NCI-H460 (cell line): ENCODE measurements at regions not wholly inside any gene's neighbourhood (a gene's known extent, or its start where the extent isn't known, plus 50 kb on each side); places are given as distances from the start of the nearest gene placed in this dataset.

Source experiments
- DNase-seq: peaks from one replicate; pipeline ENCODE4 v3.0.0-alpha.2; 2016; ENCODE audit warnings: low read depth; ENCODE audit errors: extremely low read depth

DNA sequence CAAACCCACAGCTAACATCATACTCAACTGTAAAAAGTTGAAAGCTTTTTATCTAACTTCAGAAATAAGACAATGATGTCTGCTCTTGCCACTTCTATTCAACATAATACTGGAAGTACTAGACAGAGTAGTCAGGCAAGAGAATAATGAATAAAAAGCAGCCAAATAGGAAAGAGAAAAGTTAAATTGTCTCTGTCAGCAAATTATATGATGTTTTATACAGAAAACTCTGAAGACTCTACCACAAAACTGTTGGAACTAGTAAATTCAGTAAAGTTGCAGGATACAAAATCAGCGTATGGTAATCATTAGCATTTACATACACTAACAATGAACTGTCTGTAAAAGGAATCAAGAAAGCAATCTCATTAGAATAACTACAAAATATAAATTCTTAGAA, 752.9 kb upstream of the CT83 start:
- no peak for DNase-seq

DNA sequence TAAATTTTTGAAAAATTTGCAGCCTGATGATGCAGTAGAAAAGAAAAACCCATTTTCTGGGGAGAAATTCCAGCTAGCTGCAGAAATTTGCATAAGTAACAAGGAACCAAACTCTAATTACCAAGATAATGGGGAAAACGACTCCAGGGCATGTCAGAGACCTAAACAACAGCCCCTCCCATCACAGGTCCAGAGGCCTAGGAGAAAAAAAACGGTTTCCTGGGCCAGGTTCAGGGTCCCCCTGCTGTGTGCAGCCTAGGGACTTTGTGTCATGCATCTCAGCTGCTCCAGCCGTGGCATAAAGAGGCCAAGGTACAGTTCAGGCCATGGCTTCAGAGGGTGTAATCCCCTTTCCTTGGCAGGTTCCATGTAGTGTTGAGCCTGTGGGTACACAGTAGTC, 733.7 kb upstream of the CT83 start:
- no peak for DNase-seq

DNA sequence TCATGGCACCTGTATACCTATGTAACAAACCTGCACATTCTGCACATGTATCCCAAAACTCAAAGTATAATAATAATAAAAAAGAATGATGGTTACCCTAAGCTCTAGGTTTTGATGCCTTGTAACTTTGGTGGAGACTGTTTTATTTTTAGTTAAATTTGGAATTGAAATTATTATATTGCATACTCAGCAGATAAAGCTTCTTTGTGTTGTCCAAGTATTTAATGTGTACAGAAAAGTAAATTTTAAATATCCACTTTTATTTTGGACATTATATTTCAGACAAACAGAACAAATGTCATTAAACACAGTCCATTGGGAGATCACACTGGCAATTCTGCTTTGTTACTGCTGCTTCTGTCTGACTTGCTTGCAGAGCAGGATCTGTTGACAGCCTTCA, 684.5 kb upstream of the CT83 start:
- DNase-seq: no peak

DNA sequence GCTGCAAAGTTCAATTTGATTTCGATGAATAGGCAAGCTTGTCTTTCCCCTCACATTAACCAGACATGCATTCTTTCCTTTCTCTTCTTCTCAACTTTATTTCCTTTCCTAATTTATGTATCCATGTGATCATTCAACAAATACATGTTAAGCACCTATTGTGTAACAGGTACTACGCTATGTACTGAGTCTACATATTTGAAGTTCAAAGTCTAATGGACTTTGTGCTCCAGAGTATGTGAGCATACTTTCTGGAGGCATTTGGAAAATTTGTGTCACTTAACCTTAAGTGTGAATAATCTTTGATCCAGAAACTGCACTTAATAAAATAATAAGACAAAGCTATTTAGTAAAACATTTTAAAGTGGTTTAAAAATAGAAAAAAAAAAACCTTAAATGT, 675.3 kb upstream of the CT83 start:
- DNase-seq: no peak

DNA sequence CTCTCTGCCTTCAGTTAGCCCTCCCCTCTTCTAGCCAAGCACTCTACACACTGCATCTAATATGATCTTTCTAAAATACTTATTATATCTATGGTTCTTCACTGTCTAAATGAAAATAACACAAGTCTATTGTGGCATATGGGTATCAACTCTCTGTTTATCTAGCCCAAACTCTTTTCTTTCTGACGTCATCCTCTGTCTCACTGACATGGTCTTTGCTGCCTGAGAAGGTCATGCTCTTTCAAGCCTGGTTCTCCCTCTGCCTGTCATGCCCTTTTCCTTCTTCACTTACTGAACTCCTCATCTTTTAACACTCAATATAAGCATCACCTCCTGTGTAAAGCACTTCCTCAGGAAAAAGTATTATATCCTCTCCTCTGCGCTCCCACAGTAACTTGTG, 672.2 kb upstream of the CT83 start:
- DNase-seq: no peak

DNA sequence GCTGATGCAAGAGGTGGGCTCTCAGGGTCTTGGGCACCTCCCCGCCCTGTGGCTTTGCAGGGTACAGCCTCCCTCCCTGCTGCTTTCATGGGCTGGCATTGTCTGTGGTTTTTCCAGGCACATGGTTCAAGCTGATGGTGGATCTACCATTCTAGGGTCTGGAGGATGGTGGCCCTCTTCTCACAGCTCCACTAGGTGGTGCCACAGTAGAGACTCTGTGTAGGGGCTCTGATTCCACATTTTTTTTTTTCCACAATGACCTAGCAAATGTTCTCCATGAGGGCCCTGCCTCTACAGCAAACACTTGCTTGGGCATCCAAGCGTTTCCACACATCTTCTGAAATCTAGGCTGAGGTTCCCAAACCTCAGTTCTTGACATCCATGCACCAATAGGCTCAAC, 657.9 kb upstream of the CT83 start:
- no peak for DNase-seq

DNA sequence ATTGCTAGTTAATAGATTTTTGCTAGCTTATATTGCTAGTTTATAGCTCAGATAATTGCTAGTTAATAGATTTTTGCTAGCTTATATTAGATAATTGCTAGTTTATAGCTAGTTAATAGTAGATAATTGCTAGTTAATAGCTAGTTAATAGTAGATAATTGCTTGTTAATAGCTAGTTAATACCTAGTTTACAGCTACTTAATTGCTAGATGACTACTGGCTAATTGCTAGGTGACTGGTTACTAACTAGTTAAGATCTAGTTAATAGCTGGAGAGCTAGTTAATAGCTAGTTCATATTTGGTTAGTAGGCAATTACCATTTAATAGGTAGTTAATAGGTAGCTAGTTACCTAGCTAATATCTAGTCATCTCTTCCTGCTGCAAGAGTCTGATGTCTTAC, 633.8 kb upstream of the CT83 start:
- DNase-seq: no peak

DNA sequence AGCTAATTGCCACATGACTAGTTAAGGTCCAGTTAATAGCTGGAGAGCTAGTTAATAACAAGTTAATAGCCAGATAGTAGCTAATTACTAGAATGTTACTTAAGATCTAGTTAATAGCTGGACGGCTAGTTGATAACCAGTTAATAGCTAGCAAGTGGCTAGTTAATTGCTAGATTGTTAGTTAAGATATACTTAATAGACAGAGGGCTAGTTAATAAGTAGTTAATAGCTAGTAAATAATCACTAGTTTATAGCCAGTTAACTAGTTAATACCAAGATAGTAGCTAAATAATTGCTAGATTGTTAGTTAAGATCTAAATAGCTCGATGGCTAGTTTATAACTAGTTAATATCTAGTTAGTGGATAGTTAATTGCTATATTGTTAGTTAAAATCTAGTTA, 632.6 kb upstream of the CT83 start:
- DNase-seq: no peak

DNA sequence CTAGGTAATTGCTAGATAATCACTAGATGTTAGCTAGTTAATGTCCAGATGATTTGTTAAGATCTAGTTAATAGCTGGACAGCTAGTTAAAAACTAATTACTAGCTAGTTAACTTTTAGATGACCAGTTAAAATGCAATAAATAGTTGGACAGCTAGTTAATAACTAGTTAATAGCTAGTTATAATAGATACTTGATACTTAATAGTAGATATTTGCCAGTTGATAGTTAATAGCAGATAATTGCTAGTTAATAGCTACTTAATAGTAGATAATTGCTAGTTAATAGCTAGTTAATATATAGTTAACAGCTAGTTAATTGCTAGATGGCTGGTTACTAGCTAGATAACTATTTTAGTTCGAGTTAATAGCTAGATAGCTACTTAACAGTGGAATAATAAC, 631.4 kb upstream of the CT83 start:
- no peak for DNase-seq

DNA sequence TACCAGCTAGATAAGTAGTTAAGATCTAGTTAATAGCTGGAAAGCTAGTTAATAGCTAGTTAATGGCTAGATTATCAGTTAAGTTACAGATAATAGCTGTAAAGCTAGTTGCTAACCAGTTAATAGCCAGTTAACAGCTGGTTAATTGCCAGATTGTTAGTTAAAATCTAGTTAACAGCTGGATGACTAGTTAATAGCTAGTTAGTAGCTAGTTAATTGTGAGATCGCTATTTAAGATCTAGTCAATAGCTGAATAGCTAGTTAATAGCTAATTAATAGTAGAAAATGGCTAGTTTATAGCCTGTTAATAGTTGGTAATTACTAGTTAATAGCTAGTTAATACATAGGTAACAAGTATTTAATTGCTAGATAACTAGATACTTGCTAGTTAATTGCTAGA, 630.5 kb upstream of the CT83 start:
- no peak for DNase-seq

DNA sequence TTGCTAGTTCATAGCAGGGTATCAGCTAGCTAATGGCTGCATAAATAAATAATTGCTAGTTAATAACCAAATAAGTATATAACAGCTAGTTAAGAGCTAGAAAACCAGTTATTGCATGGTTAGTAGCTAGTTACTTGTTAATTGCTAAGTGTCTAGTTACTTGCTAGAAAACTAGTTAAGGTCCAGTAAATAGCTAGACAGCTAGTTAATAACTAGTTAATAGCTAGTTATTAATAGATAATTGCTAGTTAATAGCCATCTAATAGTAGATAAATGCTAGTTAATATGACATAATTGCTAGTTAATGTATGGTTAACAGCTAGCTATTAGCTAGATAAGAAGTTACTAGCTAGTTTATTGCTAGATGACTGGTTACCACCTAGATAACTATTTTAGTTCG, 629.9 kb upstream of the CT83 start:
- DNase-seq: no peak

DNA sequence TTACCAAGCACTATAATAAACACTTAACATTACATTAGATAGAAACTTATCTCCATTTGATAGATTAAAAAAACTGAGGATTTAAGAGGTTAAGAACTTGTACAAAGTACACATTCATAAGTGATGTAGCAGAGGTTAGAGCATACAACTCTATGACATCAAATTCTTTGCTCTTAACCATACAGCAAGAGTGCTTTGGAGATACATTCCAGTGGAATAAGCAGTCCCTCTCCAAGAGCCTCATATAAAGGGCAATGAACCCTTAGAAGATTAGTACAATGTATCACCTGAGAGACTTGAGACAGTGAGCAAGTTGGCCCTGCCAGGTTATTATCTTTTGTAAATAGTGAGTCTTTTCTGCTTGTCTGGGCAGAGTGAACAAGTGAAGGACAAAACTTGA, 600.4 kb upstream of the CT83 start:
- DNase-seq: no peak

DNA sequence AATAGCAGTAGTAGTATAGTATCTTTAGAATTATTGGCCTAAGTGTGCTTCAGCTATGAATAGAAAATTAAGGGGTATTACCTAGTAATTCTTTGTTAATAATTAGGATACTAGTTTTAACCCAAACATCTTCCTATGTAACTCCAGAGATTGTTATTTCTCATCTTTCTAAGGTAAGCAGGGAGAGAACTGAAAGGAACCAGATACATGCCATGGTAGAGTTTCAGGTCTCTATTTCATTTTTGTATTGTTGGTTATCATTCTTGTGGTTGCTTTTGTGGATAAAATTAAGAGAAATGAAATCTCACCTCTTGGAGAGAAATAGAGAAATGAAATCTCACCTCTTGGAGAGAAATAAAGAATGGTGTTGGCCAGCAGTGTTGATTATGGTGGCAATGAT, 597.1 kb upstream of the CT83 start:
- no peak for DNase-seq

DNA sequence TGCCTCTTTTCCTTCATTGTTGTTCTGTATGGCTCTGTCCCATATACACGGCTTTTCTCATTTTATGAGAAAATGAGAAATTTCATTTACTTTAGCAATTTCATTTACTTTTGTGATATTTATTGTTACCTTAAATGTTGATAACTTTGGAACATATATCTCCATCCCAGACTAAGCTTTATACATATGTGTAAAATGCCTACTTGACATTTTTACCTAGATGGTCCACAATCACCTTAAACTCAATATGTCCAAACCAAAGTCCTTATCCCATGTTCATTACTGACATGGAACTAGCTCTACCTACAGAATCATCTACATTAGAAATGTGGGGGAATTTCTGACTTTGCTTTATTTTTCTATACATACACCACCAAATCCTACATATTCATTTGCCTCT, 590.5 kb upstream of the CT83 start:
- DNase-seq: no peak

DNA sequence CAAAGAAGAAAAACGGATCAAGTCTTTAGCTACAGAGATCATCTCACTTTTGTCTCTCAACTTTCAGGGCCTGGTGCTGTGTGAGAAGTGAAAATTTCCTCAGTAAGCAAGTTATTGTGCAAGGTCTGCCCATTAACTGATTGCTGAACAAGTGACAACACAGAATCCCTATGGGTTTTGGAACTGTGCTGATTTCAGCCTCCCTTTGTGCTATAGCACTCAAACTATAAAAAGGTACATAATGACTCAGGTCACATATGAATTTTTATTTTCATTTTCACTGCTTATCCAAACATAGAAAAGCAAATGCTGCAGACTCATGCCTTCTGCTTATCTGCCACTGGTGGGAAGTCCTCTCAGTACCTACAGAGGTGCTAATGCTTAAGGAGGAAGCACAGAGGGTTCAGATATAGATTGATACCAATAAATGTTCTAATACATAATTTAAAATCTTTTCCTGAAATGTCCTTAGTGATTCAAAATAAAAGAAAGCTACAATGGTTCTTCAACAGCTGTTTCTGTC, 576.2 kb upstream of the CT83 start:
- no peak for DNase-seq

DNA sequence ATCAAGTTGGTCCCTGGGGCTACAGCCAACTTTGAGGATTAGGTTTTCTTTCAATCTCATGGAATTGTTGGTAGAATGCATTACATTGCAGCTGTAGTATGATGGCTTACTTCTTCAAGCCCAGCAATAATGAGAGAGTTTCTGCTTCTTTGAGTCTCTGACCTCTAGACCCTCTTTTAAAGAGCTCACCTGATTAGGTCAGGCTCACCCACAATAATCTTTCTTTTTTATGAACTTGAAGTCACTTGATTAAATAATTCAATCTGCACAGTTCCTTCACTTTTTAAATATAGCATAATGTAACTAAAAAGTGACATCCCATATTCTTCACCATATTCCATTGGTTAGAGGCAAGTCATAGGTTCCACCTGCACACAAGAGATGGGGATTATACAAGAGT, 547.5 kb upstream of the CT83 start:
- DNase-seq: no peak

DNA sequence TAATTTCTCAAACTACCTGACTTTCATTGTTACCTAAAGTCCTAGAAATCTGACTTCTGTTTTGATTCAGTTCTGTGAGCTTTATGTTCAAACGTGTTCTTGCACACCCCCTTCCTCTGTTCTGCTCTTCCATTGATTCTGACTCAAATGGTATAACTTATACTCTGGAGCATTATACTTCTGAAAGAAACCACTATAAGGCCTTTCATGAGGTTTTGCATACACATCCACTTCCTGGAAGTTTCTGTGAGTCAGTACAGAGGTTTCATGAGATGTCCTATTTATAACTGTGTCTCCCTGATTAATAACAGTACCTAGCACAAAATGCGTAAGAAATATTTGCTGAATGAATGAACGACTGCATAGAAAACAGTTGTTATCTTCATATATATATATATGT, 540.2 kb upstream of the CT83 start:
- no peak for DNase-seq

DNA sequence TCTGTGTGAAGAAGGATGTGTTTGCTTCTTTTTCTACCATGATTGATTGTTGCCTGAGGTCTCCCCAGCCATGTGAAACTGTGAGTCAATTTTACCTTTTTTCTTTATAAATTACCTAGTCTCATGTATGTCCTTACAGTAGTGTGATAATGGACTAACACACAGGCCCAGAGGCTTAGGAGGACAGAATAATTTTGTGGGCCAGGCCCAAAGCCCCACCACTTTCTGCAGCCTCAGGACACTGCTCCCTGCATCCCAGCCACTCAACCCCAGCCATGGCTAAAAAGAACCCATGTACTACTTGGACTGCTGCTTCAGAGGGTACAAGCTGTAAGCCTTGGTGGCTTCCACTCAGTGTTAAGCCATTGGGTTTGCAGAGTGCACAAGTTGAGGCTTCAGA, 512.7 kb upstream of the CT83 start:
- no peak for DNase-seq

DNA sequence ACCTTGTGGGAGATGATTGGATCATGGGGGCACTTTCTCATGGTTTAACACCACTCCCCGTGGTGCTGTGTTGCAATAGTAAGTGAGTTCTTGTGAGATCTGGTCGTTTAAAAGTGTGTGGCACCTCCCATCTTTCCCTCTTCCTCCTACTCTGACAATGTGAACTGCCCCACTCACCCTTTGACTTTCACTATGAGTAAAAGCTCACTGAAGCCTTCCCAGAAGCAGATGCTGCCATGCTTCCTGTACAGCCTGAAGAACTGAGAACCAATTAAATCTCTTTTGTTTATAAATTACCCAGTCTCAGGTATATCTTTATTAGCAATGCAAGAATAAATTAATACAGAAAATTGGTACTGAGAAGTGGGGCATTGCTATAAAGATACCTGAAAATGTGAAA, 509.6 kb upstream of the CT83 start:
- no peak for DNase-seq

DNA sequence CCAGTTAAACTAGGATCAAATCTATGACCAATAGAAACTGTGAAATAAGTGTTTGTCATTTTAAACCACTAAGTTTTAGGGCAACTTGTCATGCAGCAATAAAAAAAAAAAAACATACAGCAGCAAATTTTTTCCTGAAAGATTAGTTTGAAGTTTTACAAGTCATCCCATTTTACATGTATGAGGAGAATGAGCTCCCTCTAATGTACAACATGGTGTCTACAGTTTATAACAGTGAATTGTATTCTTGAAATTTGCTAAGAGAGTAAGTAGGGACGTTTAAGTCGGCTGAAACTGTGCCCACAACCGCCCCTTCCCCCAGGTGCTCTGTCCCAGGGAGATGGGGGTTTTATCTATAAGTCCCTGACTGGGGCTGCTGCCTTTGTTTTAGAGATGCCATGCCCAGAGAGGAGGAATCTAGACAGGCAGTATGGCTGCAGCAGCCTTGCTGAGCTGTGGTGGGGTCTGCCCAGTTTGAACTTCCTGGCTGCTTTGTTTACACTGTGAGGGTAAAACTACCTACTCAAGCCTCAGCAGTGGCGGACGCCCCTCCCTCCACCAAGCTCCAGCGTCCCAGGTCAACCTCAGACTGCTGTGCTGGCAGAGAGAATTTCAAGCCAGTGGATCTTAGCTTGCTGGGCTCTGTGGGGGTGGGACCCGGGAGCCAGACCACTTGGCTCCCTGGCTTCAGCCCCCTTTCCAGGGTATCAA, 499.3 kb upstream of the CT83 start:
- peak; percentile 2 for DNase-seq

DNA sequence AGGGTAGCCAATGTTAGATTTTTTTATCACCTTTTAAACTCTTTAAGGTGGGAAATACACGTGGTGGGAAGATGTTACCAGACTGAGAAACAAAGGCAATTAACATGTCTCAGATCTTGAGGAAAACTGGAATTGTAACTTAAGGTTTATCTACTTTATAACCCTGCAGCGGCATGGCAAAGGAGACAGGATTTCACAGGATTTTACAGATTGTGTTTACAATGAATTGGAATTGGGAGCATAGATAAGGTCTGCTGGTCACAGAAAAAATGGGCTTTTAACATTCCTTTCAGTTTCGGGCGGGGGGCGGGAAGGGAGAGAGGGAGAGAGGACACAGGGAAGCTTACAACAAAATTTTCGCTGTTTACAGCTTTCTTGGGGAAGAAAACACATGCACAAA, 467.5 kb upstream of the CT83 start:
- no peak for DNase-seq

DNA sequence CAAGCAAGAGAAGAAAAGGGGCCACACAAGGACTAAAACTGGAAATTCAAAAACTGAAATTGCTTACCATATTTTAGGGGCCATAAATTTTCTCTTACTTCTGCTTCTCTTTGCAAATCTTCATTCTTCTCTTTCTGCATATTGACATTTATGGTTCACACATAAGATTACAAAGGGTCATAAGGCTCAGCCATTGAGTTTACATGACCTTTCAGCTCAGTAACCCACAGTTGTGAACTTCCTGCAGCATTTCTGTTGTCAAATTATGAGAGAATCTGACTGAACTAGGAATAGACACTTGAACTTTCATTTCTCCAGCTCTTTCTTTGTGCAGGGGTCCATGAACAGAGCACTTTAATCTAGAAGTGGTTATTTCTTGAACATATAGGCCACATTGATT, 434.8 kb upstream of the CT83 start:
- no peak for DNase-seq

DNA sequence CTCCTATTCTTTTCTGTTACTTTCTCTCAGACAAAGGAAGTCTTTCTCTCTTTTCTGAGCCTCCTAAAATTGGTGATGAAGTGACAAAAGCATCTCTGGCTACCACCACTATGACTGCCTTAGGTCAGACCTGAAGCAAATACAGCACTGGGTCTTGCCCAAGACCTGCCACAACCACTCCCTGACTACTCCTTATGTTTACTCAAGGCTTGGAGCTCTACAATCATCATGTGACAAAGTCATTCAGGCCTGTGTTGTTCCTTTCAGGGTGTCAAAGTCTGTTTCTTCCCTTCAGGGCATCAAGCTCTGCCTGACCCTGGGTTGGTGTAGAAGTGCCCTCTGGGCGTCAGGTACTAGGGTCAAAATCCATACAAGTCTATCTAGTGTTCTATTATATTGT, 419.2 kb upstream of the CT83 start:
- no peak for DNase-seq
